Chondrocyte (in vitro differentiated cells): ENCODE measurements at regions not wholly inside any gene's neighbourhood (a gene's known extent, or its start where the extent isn't known, plus 50 kb on each side); places are given as distances from the start of the nearest gene placed in this dataset.

Experiments
- DNase-seq: peaks from one replicate; pipeline ENCODE4 v3.0.0; 2021; ENCODE audit warnings: mixed read lengths, low spot score
- H3K27ac Mint-ChIP-seq: one replicate; pipeline ENCODE4 v1.8.0; 2021; ENCODE audit warnings: mild to moderate bottlenecking, moderate library complexity, mixed read lengths; ENCODE audit not compliant: unreplicated experiment
- H3K27me3 Mint-ChIP-seq: 2 replicates; pipeline ENCODE4 v1.8.0; 2021; ENCODE audit warnings: low read depth, mixed read lengths
- H3K36me3 Mint-ChIP-seq: 2 replicates; pipeline ENCODE4 v1.8.0; 2021; ENCODE audit warnings: low read depth, mixed read lengths
- H3K4me1 Mint-ChIP-seq: 2 replicates; pipeline ENCODE4 v1.8.0; 2021; ENCODE audit warnings: low read depth, mild to moderate bottlenecking, mixed read lengths
- H3K4me3 Mint-ChIP-seq: one replicate; pipeline ENCODE4 v1.8.0; 2021; ENCODE audit warnings: mild to moderate bottlenecking, moderate library complexity, mixed read lengths; ENCODE audit not compliant: unreplicated experiment
- H3K9me3 Mint-ChIP-seq: 2 replicates; pipeline ENCODE4 v1.8.0; 2021; ENCODE audit warnings: low read depth, mixed read lengths
- CTCF ChIP-seq: fragments of 200-600 bp; sonication (generic); IDR thresholded peaks from 2 replicates; pipeline ENCODE4 v1.5.0; 2021; ENCODE audit warnings: antibody characterized with exemption, mild to moderate bottlenecking, moderate library complexity

GRCh38 chr10:43852644-43853214 lies 204.0 kb upstream of the ZNF32 start:
- Mint-ChIP-seq H3K27ac (no peak overlapping the region), H3K9me3 (no peaks in the 10 kb centered on the region), H3K4me1 (peaks cover 28% of the 10 kb centered on the region), H3K27me3 (no peaks in the 10 kb centered on the region), H3K4me3 (no peak overlapping the region), H3K36me3 (no peaks in the 10 kb centered on the region)
- TF ChIP-seq CTCF, result no peak
- DNase-seq, result peak; percentile 59

GRCh38 chr10:43852149-43852548 lies 203.5 kb upstream of the ZNF32 start:
- Mint-ChIP-seq H3K9me3 (no peaks in the 10 kb centered on the region), H3K27ac (no peak overlapping the region), H3K27me3 (no peaks in the 10 kb centered on the region), H3K36me3 (no peaks in the 10 kb centered on the region), H3K4me3 (no peak overlapping the region), H3K4me1 (peaks cover 23% of the 10 kb centered on the region)
- no peak for TF ChIP-seq CTCF
- DNase-seq, result no peak

- no peak overlapping the region for H3K27ac Mint-ChIP-seq
- H3K27me3 Mint-ChIP-seq, result no peaks in the 10 kb centered on the region
- no peak for TF ChIP-seq CTCF
- no peak for DNase-seq
- H3K4me3 Mint-ChIP-seq, result no peak overlapping the region
- H3K36me3 Mint-ChIP-seq, result no peaks in the 10 kb centered on the region
- H3K9me3 Mint-ChIP-seq, result no peaks in the 10 kb centered on the region
- peaks cover 28% of the 10 kb centered on the region for H3K4me1 Mint-ChIP-seq
Measured at GRCh38 chr10:43851030-43851429, 202.3 kb upstream of the ZNF32 start.

GRCh38 chr10:43849551-43849950 lies 200.9 kb upstream of the ZNF32 start:
- H3K27ac Mint-ChIP-seq, result no peak overlapping the region
- no peaks in the 10 kb centered on the region for H3K27me3 Mint-ChIP-seq
- TF ChIP-seq CTCF, result no peak
- DNase-seq, result no peak
- peaks cover 41% of the 10 kb centered on the region for H3K4me1 Mint-ChIP-seq
- H3K36me3 Mint-ChIP-seq, result no peaks in the 10 kb centered on the region
- H3K4me3 Mint-ChIP-seq, result no peak overlapping the region
- no peaks in the 10 kb centered on the region for H3K9me3 Mint-ChIP-seq

GRCh38 chr10:43846968-43847367 lies 198.3 kb upstream of the ZNF32 start:
- Mint-ChIP-seq H3K27me3 (no peaks in the 10 kb centered on the region), H3K27ac (no peak overlapping the region), H3K4me3 (no peak overlapping the region), H3K9me3 (no peaks in the 10 kb centered on the region), H3K36me3 (no peaks in the 10 kb centered on the region), H3K4me1 (peaks cover 50% of the 10 kb centered on the region)
- DNase-seq, result no peak
- TF ChIP-seq CTCF, result no peak
